T-helper 9 cell (primary cell): ENCODE measurements at regions not wholly inside any gene's neighbourhood (a gene's known extent, or its start where the extent isn't known, plus 50 kb on each side); places are given as distances from the start of the nearest gene placed in this dataset.

Experiments
- DNase-seq: peaks from one replicate; pipeline ENCODE4 v3.0.0-alpha.2; 2020

- no peak for DNase-seq
Observed at GRCh38 chr6:24987446-24988115, 51.8 kb upstream of the RIPOR2 start.

GRCh38 chr6:24988562-24988961 is 52.8 kb upstream of the RIPOR2 start:
- no peak for DNase-seq

GRCh38 chr6:24990236-24990845 is 54.6 kb upstream of the RIPOR2 start:
- DNase-seq, result no peak

- no peak for DNase-seq
Observed at GRCh38 chr6:24990944-24991809, 55.4 kb upstream of the RIPOR2 start.

- DNase-seq, result peak; percentile 51
Observed at GRCh38 chr6:24991810-24992467, 56.2 kb upstream of the RIPOR2 start.

GRCh38 chr6:24994812-24995211 is 59.1 kb upstream of the RIPOR2 start:
- no peak for DNase-seq

- DNase-seq, result no peak
Observed at GRCh38 chr6:24995270-24995669, 59.5 kb upstream of the RIPOR2 start.

GRCh38 chr6:24996269-24996836 is 60.6 kb upstream of the RIPOR2 start:
- DNase-seq, result no peak

GRCh38 chr6:24997231-24997630 is 61.5 kb upstream of the RIPOR2 start:
- DNase-seq, result no peak

- DNase-seq, result no peak
Observed at GRCh38 chr6:24997905-24998304, 62.1 kb upstream of the RIPOR2 start.

GRCh38 chr6:25002326-25003091 is 66.7 kb upstream of the RIPOR2 start:
- no peak for DNase-seq

GRCh38 chr6:25004357-25004756 is 68.6 kb upstream of the RIPOR2 start:
- DNase-seq, result no peak

- DNase-seq, result no peak
Observed at GRCh38 chr6:25005010-25005409, 69.2 kb upstream of the RIPOR2 start.

- DNase-seq, result no peak
Observed at GRCh38 chr6:25006075-25006474, 70.3 kb upstream of the RIPOR2 start.

GRCh38 chr6:25006565-25007001 is 70.8 kb upstream of the RIPOR2 start:
- no peak for DNase-seq

- no peak for DNase-seq
Observed at GRCh38 chr6:25007269-25007699, 71.5 kb upstream of the RIPOR2 start.

GRCh38 chr6:25008707-25009392 is 73.1 kb upstream of the RIPOR2 start:
- DNase-seq, result no peak

GRCh38 chr6:25009393-25009710 is 73.6 kb upstream of the RIPOR2 start:
- DNase-seq, result no peak

- DNase-seq, result no peak
Observed at GRCh38 chr6:25010176-25010575, 74.4 kb upstream of the RIPOR2 start.

- DNase-seq, result no peak
Observed at GRCh38 chr6:25010902-25011625, 75.3 kb upstream of the RIPOR2 start.

- no peak for DNase-seq
Observed at GRCh38 chr6:25012657-25013056, 76.9 kb upstream of the RIPOR2 start.
